ENCODE measurements at regions not wholly inside any gene's neighbourhood (a gene's known extent, or its start where the extent isn't known, plus 50 kb on each side); places are given as distances from the start of the nearest gene placed in this dataset.
A peak's percentile ranks its signal among the peaks of the same experiment; 100 is the strongest.

DNA sequence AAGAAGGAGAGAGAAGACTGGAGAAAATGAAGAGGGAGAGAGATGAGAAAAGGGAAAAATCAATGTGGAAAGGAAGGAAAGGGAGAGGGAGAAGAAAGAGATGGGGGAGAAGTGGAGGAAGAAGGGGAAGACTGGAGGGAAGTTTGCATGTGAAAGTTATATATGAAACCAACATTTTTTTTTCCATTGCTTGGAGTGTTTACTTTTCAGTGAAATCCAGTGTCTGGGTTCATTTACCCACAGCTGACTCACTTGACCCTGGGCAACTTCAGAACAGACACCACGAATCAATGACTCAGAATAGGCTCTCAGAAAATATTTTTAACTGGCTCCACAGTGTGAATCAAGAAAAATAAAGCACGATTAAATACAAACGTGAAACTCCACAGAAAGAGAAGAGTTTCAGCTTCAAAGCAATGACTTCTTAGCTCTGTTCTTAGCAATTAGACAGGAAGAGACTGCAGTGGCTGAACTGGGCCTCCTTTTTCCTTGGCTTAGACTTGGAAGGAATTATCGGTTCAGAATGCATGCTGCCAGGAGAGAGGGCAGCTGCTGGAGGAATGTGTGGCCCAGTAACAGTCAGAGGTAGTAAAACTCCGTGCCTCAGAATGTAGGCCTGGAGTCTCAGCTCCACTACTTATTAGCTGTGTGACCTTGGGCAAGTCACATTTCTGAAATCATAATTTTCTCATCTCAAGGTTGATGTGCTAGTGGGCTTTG, 237.5 kb downstream of the MIAT start:
- DNase-seq, result peak; percentile 42

- DNase-seq, result no peak
Observed at GRCh38 chr22:26897384-26897783, 240.0 kb downstream of the MIAT start.

DNA sequence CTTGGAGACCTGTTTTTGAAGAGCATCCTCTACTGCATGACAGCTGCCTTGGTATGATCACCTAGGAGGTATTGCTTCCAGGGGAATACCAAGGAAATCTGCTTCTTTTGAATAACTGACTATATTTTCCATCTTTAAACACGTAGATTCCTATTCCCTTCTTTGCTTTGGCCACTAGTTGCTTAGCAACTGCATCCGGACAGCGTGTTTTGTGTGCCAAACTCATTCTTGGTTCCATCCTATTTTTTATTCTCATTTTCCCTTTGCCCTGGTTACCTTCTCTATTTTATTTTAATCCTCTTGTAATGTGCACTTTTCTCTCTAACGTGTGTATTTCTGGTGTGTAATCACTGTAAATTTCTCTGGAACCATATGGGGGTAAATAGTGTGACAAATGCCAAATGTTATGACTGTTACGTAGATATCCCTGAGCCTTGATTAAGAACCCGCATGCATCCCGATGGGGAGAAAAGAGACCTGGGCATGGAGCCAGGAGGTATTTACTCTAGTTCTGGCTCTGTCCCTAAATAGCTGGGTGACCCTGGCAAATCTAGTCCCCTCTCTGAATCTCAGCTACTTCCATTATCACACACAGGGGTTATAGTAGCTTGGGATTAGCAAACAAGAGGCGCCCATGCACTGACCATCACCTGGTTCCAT, 241.7 kb downstream of the MIAT start:
- DNase-seq, result peak; percentile 49

DNA sequence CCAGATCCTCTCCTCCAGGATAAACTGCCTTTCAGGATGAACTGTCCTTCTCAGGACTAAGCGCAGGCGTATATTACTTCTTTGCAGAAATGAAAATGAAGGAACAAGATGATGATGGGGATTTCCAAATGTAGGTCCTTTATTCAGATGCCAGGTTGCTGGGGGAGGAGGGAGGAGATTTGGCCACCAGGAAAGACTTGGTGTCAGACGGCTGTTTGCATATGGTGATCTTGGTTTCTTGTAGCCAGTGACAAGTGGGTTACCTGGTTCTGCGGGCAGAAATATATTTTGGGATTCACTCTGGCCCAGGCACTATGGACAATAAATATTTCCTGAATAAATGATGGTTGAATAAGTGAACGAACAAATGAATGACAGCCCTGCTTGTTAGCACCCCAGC, 243.4 kb downstream of the MIAT start:
- DNase-seq, result no peak

GRCh38 chr22:26901198-26901816, 243.9 kb downstream of the MIAT start:
- no peak for DNase-seq

DNA sequence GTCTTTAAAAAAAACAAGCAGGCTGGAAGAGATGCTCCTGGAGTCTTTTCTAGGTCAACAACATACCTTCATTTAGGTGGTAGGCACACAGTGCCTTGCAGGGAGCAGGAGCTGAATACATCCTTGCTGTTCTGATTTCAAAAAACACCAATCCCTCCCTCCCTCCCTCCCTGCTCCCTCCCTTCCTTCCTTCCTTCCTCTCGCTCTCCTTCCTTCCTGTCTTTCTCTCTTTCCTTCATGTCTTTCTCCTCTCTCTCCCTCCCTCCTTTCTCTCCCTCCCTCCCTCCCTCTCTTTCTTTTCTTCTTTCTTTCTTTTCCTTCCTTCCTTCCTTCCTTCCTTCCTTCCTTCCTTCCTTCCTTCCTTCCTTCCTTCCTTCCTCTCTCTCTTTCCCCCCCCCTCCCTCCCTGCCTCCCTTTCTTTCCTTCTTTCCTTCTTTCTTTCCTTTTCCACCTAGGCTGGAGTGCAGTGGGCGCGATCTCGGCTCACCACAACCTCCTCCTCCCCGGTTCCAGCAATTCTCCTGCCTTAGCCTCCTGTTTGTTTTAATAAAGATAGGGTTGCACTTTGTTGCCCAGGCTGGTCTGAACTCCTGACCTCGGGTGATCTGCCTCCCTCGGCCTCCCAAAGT, 245.1 kb downstream of the MIAT start:
- DNase-seq, result no peak

DNA sequence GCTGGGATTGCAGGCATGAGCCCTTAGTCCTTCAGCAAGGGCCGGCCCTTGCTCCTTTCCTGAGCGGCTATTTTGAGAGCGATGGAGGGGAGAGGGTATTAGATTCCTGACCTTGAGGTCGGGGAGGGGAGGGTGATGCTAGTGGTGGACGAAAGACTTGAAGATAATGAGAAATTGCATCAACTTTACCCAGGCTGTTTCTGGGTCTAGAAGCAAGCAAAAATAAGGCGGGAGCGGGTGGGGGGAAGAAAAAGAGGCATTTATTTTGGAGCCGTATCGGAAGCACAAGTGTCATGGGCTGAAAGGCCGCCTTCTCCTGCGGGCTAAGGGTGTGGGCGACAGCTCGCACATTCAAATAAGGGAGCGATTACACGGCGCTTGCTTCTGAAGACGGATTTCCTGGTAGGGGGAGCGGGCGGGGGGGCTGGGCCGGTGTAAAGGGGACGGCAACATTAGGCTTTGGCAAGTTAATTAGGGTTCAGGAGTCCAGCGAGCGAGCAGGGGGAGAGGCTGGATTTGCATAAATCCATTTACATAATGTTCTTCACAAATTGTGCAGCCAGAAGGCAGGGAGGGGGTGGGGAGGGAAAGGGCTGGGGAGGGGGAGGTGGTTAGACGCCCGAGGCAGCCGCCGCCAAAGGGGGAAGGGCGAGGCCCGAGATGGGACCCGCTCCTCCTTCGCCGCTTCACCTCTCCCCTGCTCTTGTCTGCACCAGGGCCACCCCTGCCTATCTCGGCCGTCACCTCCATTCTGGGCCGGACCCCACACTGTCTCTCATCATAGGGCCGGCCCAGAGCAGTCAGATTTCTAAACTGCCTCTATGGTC, 245.9 kb downstream of the MIAT start:
- DNase-seq, result no peak

DNA sequence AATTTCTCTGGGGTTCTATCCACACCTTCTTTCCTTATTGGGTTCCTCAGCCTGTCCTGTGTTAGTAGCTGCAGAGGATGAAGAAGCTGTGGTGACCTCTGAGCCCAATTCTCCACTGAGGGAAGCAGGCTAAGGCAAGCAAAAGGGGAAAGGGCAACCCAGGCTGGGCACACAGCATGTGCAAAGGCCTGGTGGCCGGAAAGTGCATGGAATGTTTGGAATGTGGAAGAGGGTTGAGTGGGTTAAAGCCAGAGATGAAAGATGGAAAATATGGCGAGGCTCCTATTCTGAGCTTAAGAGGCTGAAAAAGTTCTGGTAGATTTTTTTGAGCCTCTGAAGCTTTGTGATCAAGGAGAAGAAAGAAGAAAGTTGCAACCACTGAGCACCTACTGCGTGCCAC, 247.1 kb downstream of the MIAT start:
- no peak for DNase-seq

GRCh38 chr22:26905076-26905475, 247.7 kb downstream of the MIAT start:
- no peak for DNase-seq

- no peak for DNase-seq
Observed at GRCh38 chr22:26905640-26906039, 248.3 kb downstream of the MIAT start.

DNA sequence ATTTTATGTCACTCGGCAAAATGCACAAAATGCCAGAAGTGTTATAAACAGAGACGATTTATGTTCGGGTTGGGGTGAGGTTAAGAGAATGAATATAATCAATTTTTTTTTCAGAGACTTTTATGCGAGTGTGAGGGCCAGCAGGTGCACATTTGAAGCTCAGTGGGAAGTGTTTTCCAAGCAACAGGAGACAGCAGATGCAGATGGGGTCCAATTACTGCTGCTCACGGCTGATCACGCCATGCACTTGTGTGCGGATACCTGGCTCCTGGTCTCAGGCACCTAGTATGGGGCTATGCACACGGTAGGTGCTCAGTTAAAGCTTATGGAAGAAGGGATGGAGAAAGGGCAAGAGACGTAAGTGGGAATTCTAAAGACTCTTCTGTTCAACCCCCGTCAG, 249.1 kb downstream of the MIAT start:
- peak; percentile 84 for DNase-seq

DNA sequence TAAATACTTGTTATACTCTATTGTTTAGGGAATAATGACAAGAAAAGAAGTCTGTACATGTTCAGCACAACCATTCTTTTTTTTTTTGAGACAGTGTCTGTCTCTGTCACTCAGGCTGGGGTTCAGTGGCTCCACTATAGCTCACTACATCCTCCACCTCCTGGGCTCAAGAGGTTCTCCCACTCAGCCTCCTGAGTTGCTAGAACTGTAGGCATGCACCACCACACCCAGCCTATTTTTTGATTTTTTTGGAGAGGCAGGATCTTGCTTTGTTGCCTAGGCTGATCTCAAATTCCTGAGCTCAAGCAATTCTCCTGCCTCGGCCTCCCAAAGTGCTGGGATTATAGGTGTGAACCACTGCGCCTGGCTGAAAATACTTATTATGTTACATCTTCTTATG, 250.0 kb downstream of the MIAT start:
- peak; percentile 29 for DNase-seq

GRCh38 chr22:26910845-26911244, 253.5 kb downstream of the MIAT start:
- no peak for DNase-seq

DNA sequence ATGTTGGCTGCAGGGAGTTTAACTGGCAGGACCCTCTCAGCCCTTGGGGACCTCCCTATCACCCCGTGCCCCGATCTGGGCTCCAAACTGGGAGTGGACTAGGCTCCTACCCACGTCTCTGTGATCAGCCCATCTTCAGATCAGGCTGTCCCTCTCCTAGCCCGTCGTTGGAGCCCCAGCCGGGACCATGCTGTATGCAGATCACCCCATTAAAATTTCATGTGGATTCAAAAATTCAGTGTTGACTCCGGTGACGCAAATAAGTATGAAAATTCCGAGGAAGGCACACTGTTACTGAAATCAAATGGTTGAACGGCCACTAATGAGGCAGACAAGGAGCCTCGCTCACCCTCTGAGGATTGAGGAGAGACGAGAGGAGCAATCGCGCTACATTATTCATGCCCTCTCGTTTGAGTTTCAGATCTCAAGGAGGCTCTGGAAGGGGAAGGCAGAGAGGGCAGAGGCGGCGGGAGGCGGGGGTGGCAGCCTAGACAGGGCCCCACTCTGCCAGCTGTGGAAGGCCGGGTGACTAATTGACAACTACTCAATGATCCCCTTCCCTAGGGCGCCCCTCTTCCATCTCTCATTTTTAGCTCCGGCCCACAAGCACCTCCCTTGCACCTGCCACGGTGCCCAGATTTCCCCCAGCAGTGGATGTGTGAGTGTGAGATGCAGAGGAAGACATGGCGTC, 255.4 kb downstream of the MIAT start:
- no peak for DNase-seq

DNA sequence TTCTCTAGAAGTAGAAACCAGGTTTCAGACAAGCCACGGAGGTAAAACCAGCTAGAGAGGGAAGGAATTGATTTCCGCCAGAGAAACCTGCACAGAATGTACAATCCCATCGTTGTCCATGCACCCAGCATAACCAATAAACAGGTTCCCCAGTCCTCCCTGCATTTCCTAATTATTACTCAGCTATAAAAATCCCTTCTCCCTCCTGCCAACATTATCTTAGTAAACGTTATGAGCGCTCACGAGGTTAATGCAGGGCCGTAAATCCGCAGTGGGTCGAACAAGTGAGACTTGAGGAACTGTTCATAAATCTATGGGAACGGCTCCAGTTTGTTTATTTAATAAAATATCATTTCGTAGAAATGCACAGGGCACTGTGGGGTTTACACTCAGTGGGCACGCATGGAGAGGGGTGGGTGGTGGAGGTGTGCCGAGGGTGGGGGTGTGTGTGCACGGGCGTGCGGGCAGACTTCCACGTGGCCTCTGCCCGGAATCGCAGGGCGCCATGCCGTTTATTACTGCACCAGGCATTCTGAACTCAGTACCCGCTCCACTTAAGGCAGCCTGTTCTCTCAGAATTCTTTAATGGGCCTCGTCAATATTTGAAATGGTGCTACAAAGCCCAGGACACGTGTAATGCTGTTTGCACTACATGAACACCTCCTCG, 257.3 kb downstream of the MIAT start:
- DNase-seq, result no peak

DNA sequence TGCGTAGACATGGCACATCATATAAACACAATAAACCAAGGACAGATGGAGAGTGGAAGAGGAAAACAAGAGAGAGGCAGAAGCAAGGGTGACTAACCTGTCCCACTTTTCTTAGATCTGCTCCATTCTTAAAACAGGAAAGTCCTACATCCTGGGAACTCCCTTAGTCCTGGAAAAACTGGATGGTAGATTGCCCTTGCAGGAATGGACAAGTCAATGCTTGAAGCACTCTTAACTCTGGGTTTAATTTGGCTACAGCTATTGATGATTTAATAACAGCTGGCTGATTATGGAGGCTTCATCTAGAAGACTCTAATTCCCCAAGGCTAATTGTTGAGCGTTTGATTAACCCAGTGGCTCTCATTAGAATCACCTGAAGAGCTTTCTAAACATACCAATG, 258.8 kb downstream of the MIAT start:
- DNase-seq, result no peak

GRCh38 chr22:26918226-26918625, 260.8 kb downstream of the MIAT start:
- no peak for DNase-seq

- DNase-seq, result no peak
Observed at GRCh38 chr22:26921726-26922125, 264.3 kb downstream of the MIAT start.

GRCh38 chr22:26922806-26923205, 265.4 kb downstream of the MIAT start:
- no peak for DNase-seq

DNA sequence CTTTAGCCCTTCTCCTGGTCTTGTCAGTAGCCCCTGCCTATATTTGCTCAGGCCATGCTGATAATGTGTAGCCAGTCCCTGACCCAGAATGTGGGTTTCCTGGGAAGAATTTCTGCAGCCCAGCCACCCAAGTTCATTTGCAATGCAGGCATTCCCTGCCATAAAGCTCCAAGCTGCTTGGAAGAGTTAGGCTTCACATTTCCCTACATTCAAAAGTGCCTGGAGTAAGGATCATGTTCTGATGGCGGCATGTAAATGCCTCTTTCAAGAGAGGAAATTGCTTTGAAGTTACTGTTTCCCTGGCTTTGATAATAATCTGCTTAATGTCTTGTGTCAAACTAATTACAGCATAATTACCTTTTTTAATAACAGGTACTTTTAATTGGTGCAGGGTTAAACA, 266.1 kb downstream of the MIAT start:
- DNase-seq, result no peak

DNA sequence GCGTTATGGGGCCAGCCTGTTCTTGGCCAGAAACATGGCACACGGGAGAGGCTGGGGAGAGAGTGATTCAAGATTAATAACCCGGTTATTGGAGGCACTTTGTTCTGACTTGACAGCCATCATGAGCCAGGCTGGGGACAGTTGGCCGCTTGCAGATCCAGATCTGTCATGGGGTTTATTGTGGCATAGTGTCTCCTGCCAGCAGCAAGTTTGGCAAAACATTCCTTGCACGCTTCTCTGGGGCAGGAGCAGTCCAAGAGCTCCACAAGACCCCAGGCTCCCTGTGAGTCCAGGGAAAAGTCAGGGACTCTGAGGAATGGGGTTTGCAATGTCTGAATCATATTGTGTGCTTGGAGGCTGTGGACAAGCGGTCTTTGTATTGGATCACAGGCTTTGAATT, 270.4 kb downstream of the MIAT start:
- no peak for DNase-seq

- DNase-seq, result no peak
Observed at GRCh38 chr22:26931471-26931870, 274.1 kb downstream of the MIAT start.
